ENCODE measurements at regions not wholly inside any gene's neighbourhood (a gene's known extent, or its start where the extent isn't known, plus 50 kb on each side); places are given as distances from the start of the nearest gene placed in this dataset.

GRCh38 chr9:40928803-40929487, 199.5 kb downstream of the FOXD4L6 start:
- TF ChIP-seq CTCF (IDR thresholded peaks at IDR 0.05) = no peak
- TF ChIP-seq TCF7L2 (IDR thresholded peaks at IDR 0.05; ENCODE audit: low read depth, low read length) = no peak
- no peak for TF ChIP-seq POLR2AphosphoS5 (IDR thresholded peaks at IDR 0.05; ENCODE audit: low read depth, low read length)
- TF ChIP-seq REST (IDR thresholded peaks at IDR 0.05; ENCODE audit: insufficient read depth in 1 of 2, low read depth in 2 of 2, low read length in 1 of 2) = no peak
- TF ChIP-seq SIN3A (IDR thresholded peaks at IDR 0.05; ENCODE audit: borderline replicate concordance, insufficient read depth, low read depth, low read length) = no peak
